HCEC 1CT (cell line): ENCODE measurements at regions not wholly inside any gene's neighbourhood (a gene's known extent, or its start where the extent isn't known, plus 50 kb on each side); places are given as distances from the start of the nearest gene placed in this dataset.
"Not testable (repeated sequence)": the region's sequence is repeated elsewhere in the genome, so short reads cannot be mapped to it uniquely, and the experiment has no call there.

Source experiments
- DNase-seq: peaks from one replicate; pipeline ENCODE4 v3.0.0-alpha.2; 2017

DNA sequence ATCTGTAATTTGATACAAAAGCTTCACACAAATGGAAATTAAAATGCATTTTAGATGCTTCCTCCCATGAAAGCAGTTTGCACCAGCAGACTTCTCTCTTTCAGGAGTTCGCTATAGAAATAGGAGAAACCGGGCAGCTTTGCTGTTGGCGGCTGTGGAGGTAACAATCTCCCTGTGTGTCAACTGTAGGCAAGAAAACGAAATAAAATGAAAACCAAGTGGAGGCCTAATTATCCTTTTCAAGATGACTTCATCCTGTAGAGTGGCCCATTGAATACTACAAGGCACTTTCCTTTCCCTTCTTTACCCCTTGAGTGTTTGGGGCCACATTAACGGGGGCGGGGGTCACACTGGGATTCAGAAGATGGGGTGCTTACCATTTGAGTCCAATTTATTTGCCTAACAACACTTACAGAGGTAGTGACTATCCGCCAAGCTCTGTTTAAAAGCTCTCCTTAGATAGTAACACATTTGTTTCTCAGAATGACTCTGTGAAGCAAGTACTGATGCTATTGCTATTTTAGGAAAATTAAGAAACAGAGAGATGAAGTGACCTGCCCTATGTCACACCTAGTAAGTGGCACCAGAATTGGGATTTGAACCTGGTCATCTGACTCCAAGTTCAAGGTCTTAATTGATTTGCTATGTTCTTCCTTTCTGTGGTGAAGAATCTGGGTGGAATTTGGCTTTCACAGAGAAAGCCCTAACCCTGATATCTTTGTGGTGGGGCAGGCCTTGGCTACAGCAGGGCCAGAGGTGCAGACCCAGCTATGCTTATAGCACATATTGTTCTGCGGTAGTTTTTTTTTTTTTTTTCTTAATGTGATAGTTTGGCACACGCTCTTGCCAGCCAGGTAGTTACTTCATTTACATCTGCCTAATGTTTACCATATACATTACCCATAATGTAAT is 125.5 kb upstream of the MPHOSPH6 start:
- no peak for DNase-seq

- no peak for DNase-seq
These were observed 123.6 kb upstream of the MPHOSPH6 start for GRCh38 chr16:82293671-82294070.

- DNase-seq = no peak
These were observed 117.9 kb upstream of the MPHOSPH6 start for GRCh38 chr16:82287937-82288336.

GRCh38 chr16:82282662-82283061 is 112.6 kb upstream of the MPHOSPH6 start:
- DNase-seq = no peak

DNA sequence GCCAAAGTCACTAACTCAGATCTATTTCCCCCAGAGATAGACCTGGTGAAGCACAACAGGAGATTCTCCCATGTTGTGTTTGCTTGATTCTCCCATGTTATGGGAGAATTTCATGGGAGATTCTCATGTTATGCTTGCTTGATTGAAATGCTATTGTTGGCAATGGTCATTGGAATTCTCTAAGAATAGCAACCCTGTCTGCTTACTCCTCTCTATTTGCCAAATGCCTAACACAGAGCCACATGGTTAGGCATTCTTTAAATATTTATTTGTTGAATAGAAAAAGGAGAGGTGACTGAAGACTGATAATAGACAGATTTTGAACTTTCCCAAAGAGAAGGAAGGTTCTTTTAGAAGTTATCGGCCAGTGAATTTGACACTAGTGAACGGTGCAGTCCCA is 111.5 kb upstream of the MPHOSPH6 start:
- no peak for DNase-seq

GRCh38 chr16:82280867-82281266 is 110.8 kb upstream of the MPHOSPH6 start:
- no peak for DNase-seq

DNA sequence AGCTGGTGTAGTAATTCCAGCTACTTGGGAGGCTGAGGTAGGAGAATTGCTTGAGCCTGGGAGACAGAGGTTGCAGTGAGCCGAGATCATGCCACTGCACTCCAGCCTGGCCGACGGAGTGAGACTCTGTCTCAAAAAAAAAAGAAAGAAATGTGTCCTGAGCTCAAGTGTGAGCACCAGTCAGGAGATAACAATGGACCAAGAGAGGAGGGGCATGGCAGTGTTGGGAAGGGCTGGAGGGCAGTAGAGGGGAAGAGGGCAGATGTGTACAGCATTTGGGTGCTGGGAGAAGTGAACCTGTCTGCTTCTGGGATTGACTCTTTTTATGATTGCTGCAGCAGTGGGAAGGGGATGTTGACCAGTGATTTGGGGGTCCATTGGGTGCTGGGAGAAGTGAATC is 105.3 kb upstream of the MPHOSPH6 start:
- not testable (repeated sequence) for DNase-seq

- no peak for DNase-seq
These were observed 101.6 kb upstream of the MPHOSPH6 start for GRCh38 chr16:82271636-82272035.

DNA sequence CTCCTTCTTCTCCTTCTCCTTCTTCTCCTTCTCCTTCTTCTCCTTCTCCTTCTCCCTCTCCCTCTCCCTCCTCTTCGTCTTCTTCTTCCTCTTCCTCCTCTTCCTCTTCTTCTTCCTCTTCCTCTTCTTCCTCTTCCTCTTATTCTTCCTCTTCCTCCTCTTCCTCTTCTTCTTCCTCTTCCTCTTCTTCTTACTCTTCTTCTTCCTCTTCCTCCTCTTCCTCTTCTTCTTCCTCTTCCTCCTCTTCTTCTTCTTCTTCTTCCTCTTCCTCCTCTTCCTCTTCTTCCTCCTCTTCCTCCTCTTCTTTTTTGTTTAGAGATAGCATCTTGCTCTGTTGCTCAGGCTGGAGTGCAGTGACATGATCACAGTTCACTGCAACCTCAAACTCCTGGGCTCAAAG is 97.7 kb upstream of the MPHOSPH6 start:
- DNase-seq = not testable (repeated sequence)

GRCh38 chr16:82265809-82266208 is 95.8 kb upstream of the MPHOSPH6 start:
- DNase-seq = no peak

GRCh38 chr16:82264756-82265155 is 94.7 kb upstream of the MPHOSPH6 start:
- no peak for DNase-seq

- DNase-seq = peak; percentile 25
These were observed 93.6 kb upstream of the MPHOSPH6 start for GRCh38 chr16:82263521-82264143.

DNA sequence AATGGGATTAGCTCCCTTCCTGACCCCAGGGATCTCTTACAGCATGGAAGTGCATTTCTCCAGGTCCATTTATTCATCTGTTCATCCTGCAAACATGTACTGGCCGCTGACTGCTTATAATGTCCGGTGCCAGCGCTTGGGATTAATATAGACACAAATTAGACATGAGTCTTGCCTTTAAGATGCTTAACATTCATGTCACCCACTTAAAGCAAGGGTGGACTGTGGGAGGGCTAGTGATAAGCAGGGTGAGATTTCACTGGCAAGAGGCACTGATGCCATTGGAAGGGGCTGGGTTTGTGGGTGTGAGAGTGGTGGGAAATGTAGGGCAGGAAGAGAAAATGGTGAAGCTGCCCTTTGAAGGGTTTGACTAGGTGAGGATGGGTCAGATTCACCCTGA is 92.2 kb upstream of the MPHOSPH6 start:
- no peak for DNase-seq

DNA sequence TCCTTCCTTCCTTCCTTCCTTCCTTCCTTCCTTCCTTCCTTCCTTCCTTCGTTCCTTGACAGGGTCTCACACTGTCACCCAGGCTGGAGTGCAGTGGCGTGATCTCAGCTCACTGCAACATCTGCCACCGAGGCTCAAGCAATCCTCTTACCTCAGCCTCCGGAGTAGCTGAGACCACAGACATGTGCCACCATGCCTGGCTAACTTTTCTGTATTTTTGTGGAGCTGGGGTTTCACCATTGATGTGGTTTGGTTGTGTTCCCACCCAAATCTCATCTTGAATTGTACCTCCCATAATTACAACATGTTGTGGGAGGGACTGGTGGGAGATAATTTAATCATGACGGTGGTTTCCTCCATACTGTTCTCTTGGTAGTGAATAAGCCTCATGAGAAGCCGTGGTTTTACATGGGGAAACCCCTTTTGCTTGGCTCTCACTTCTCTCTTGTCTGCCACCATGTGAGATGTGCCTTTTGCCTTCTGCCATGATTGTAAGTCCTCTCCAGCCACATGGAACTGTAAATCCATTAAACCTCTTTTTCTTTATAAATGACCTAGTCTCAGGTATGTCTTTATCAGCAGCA is 90.3 kb upstream of the MPHOSPH6 start:
- DNase-seq = no peak

- DNase-seq = no peak
These were observed 89.7 kb upstream of the MPHOSPH6 start for GRCh38 chr16:82259731-82260130.

- no peak for DNase-seq
These were observed 88.0 kb upstream of the MPHOSPH6 start for GRCh38 chr16:82257990-82258389.

GRCh38 chr16:82252582-82252981 is 82.6 kb upstream of the MPHOSPH6 start:
- DNase-seq = no peak

DNA sequence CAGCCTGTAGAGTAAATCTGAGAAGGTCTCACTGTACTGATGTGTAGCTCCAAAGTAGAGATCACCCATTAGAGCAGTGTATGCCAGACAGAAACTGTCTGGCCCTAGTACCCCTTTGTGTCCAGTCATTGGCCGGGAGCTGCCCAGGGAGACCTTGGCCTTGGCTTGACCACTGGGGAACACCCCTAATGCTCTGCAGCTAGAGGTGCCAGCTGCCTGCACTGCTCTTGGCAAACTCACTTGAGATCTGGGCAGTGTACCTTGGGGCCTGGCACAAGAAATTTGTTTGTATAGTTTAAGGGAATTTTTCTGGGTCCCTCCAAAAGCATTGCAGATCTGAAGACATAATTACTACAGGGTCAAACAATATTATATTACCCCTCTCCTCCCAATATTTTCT is 78.7 kb upstream of the MPHOSPH6 start:
- no peak for DNase-seq

DNA sequence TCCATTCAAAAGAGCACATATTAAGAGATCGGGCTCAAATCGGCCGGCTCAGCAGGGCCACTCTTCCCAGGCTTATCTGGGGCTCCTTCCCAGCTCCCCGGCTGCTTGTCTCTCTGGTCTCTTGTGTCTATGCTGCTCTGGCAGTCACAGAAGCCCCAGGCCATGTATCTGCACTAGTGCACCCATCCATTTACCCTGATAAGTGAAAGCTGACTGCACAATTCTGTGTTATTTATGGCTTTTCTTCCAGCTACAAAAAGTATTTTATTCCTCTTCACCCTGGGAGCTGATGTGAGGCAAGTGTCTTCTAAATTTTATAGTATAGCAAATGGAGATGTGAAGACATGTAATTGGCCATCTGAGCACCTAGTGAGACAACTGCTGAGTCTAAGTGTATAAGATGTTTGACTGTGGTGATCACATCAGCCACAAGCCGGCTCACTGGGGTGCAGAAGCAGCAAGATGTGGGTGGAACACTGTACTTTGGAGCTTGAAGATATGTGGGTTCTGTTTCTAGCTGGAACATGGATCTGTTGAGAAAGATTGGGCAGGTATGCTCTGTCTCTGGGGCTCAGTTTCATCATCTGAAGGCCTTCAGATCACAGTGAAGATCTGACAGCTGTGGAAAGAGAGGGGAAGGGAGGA is 78.1 kb upstream of the MPHOSPH6 start:
- no peak for DNase-seq

DNA sequence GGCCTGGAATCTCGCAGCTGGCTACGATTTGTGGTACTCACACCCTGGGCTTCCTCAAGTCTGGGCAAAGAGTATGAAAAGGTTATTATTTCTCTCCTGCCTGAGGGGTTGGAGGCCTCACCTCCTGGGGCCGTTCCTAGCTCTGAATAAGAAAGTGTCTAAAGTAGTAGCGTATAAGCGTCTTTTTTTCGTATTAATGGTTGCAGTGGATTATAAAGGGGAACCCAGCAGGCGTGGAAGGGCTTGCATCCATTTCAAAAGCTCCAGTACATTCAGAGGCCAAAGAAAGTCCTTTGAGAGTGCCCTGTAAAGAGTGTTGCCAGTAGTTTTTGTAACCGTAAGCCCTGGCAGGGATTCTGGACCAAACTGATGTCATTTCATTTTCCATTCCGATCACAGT is 72.2 kb upstream of the MPHOSPH6 start:
- no peak for DNase-seq

- no peak for DNase-seq
These were observed 71.5 kb upstream of the MPHOSPH6 start for GRCh38 chr16:82241469-82242052.

DNA sequence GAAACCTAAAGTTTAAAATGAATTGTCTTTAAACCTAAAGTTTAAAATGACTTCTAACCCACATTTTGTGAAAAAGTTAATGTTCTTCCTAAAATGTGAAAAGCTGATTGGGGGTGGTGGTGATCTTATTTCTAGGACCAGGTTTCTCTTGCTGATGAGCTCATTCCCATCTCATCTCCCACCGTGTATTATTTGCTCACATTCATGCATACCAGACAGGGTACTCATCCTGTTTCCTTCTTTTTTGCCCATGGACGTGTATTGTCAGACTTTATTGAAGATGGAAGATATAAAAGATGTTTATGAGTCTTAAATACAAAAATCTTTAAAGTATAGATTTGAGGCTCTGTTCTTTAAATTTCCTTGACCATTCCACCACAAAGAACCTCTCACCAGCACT is 70.1 kb upstream of the MPHOSPH6 start:
- DNase-seq = no peak

- no peak for DNase-seq
These were observed 66.9 kb upstream of the MPHOSPH6 start for GRCh38 chr16:82236875-82237274.
